ENCODE measurements at regions not wholly inside any gene's neighbourhood (a gene's known extent, or its start where the extent isn't known, plus 50 kb on each side); places are given as distances from the start of the nearest gene placed in this dataset.

DNA sequence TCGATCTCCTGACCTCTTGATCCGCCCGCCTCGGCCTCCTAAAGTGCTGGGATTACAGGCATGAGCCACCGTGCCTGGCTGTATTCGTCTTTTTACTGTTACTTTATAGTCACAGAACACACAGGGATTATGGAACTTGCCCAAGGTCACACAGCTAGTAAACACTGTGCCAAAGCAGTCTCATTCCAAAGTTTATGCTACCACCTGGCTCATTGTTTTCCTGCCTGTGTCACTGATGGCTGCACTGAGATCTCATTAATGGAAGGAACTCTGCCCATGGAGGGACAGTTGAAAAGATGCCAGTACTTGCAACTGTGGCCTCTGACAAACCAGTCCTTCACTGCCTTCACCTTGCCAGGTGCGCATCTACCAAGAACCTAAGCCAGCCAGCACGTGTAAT, 517.7 kb downstream of the BCOR start:
- Histone ChIP-seq H2AFZ (replicated peaks; ENCODE audit: low read length, poor library complexity) (no peak overlapping the region), H3K9me1 (ENCODE audit: insufficient read depth, low read length) (no peaks in the 10 kb centered on the region), H3K4me3 (ENCODE audit: insufficient read depth, low read depth, low read length) (no peak overlapping the region), H2BK15ac (ENCODE audit: low read depth, low read length) (no peak overlapping the region), H3K23ac (ENCODE audit: low read depth, low read length) (no peak overlapping the region), H3K14ac (replicated peaks; ENCODE audit: low read depth, low read length) (no peak overlapping the region), H4K20me1 (ENCODE audit: insufficient read depth, low read length) (no peaks in the 10 kb centered on the region), H4K5ac (ENCODE audit: low read depth, low read length) (no peak overlapping the region), H3K4ac (ENCODE audit: low read depth, low read length) (no peak overlapping the region), H4K91ac (ENCODE audit: insufficient read depth, low read depth, low read length) (no peak overlapping the region), H3K79me1 (ENCODE audit: low read depth in 1 of 2, low read length in 2 of 2) (no peaks in the 10 kb centered on the region), H3K9ac (ENCODE audit: low read depth, low read length) (no peak overlapping the region), H2AK5ac (ENCODE audit: low read depth, low read length) (no peak overlapping the region), H3K56ac (ENCODE audit: extremely low read depth, insufficient read depth, low read length) (no peak overlapping the region), H3K4me2 (ENCODE audit: low read depth, low read length) (no peak overlapping the region), H2BK5ac (ENCODE audit: low read depth, low read length, poor library complexity, severe bottlenecking) (no peak overlapping the region), H3K36me3 (ENCODE audit: control insufficient read depth, insufficient read depth, low read length) (no peaks in the 10 kb centered on the region), H3K9me3 (ENCODE audit: control insufficient read depth, insufficient read depth, low read length) (peaks cover 8% of the 10 kb centered on the region), H3K27me3 (ENCODE audit: control insufficient read depth, insufficient read depth, low read length) (peaks cover 36% of the 10 kb centered on the region), H2BK20ac (ENCODE audit: low read depth, low read length) (no peak overlapping the region), H2AK9ac (replicated peaks; ENCODE audit: low read depth, low read length, poor library complexity) (no peak overlapping the region), H3K18ac (ENCODE audit: low read depth, low read length) (no peak overlapping the region), H3K27ac (ENCODE audit: insufficient read depth, low read length) (no peak overlapping the region), H4K8ac (ENCODE audit: low read depth in 2 of 2, low read length in 2 of 2) (no peak overlapping the region), H3K4me1 (ENCODE audit: control insufficient read depth, insufficient read depth, low read length) (peaks cover 2% of the 10 kb centered on the region; the same call in 1 of the 2 replicates), H2BK120ac (ENCODE audit: low read depth, low read length) (no peak overlapping the region)
- DNase-seq (no peak), ATAC-seq (ENCODE audit: low read depth) (no peak)
- TF ChIP-seq MAZ (IDR thresholded peaks at IDR 0.05; ENCODE audit: borderline replicate concordance, low read depth, low read length) (no peak), CHD1 (IDR thresholded peaks at IDR 0.05; ENCODE audit: low read depth, low read length) (no peak), NFE2L2 (IDR thresholded peaks at IDR 0.05; ENCODE audit: low read depth, low read length) (no peak), BHLHE40 (IDR thresholded peaks at IDR 0.05; ENCODE audit: low read depth, low read length) (no peak)
- TF ChIP-seq, protein P1, sequence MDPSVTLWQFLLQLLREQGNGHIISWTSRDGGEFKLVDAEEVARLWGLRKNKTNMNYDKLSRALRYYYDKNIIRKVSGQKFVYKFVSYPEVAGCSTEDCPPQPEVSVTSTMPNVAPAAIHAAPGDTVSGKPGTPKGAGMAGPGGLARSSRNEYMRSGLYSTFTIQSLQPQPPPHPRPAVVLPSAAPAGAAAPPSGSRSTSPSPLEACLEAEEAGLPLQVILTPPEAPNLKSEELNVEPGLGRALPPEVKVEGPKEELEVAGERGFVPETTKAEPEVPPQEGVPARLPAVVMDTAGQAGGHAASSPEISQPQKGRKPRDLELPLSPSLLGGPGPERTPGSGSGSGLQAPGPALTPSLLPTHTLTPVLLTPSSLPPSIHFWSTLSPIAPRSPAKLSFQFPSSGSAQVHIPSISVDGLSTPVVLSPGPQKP (IDR thresholded peaks at IDR 0.05; ENCODE audit: borderline replicate concordance, low read depth, low read length): no peak
- in situ Hi-C loops (cut with MboI; ENCODE audit: low sequenced_read_pairs): no loop called here
- BruUV-seq (replicated peaks): no TSS peak
- ChIA-PET CTCF (no interaction called here), POLR2A (ENCODE audit: unreplicated experiment) (no interaction called here)
- intact Hi-C loops (cut with micrococcal nuclease): no loop called here
- 72% methylated on average over 8 of the region's 8 CpGs; no CpG with 5 or more reads in 1 of the 2 experiments for WGBS, 2 experiments (ENCODE audit: extremely low coverage in 2 of 2, insufficient read length in 1 of 2)
- dilution Hi-C loops (cut with HindIII; ENCODE audit: low sequenced_read_pairs, unreplicated experiment): no loop called here

Measured in IMR-90 (cell line).